A549 (cell line): ENCODE measurements at regions not wholly inside any gene's neighbourhood (a gene's known extent, or its start where the extent isn't known, plus 50 kb on each side); places are given as distances from the start of the nearest gene placed in this dataset.

ENCODE experiments used
- CEBPB ChIP-seq, 2 experiments: fragments of >200 bp in 1 of 2; sonication (Bioruptor Twin) in 1 of 2; formaldehyde crosslinking in 1 of 2; IDR thresholded peaks; 2 replicates each; pipeline ENCODE4 v1.6.1; 2012 to 2016
- JUN ChIP-seq, 2 experiments: fragments of >200 bp; sonication (Bioruptor Twin); formaldehyde crosslinking; IDR thresholded peaks; 2 replicates in 1 of 2; 3 replicates in 1 of 2; pipeline ENCODE4 v1.6.1; 2016 to 2017
- JUNB ChIP-seq: fragments of >200 bp; sonication (Bioruptor Twin); formaldehyde crosslinking; IDR thresholded peaks from 2 replicates; pipeline ENCODE4 v1.6.1; 2016
- MYC ChIP-seq: IDR thresholded peaks from 2 replicates; pipeline ENCODE4 v1.6.1; 2012; ENCODE audit warnings: mild to moderate bottlenecking, inconsistent platforms, low read length, improper control_type of control experiment, borderline replicate concordance
- POLR2A ChIP-seq: IDR thresholded peaks from 2 replicates; pipeline ENCODE4 v1.6.1; 2012; ENCODE audit warnings: mild to moderate bottlenecking, low read length
- RAD21 ChIP-seq, 2 experiments: fragments of >200 bp in 1 of 2; sonication (Bioruptor Twin) in 1 of 2; formaldehyde crosslinking in 1 of 2; IDR thresholded peaks in 1 of 2; conservative IDR thresholded peaks in 1 of 2; 2 replicates in 1 of 2; 3 replicates in 1 of 2; pipeline ENCODE4 v1.6.1; 2012 to 2018; ENCODE audit warnings: inconsistent platforms in 1 of 2
- RCOR1 ChIP-seq: fragments of 150-350 bp; IDR thresholded peaks from 2 replicates; pipeline ENCODE4 v1.6.1; 2014; ENCODE audit warnings: antibody characterized with exemption, low read length, low read depth
- RFX5 ChIP-seq: fragments of 450-650 bp; IDR thresholded peaks from 2 replicates; pipeline ENCODE4 v1.7.1; 2014; ENCODE audit warnings: antibody characterized with exemption, mild to moderate bottlenecking, moderate library complexity
- TF ChIP-seq, protein P1 (sequence below): fragments of >200 bp; sonication (Bioruptor Twin); formaldehyde crosslinking; IDR thresholded peaks from 3 replicates; pipeline ENCODE4 v1.5.1; 2016
- TF ChIP-seq, protein P2 (sequence below): fragments of 250-450 bp; sonication (Bioruptor Pico); IDR thresholded peaks from 2 replicates; pipeline ENCODE4 v1.5.0; 2021; ENCODE audit warnings: mild to moderate bottlenecking, moderate library complexity, borderline replicate concordance
- TF ChIP-seq, protein P3 (sequence below): fragments of 150-350 bp; IDR thresholded peaks from 2 replicates; pipeline ENCODE4 v1.6.1; 2014; ENCODE audit warnings: low read depth, mild to moderate bottlenecking, low read length

DNA sequence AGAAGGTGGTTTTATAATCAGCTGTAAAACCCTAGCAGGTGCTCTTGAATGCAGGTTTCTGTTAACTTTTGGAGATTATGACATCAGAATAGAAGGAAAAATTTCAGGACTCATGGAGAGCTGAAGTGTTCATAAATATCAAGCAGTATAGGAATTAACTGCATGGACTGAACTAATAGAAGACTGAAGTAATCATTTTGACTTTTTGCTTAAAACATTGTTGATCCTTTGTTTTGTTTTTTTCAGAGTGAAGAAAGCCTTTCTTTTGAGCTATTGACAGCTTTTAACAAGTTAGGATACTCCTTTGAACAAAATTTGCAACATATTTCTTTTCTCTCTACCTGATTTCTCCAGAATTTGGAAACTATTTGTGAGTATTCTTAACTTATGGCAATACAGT, 70.6 kb upstream of the DAZL start:
- no peak for TF ChIP-seq POLR2A
- TF ChIP-seq RAD21 (conservative IDR thresholded peaks at IDR 0.05 in 1 of 2, IDR thresholded peaks at IDR 0.05 in 1 of 2), result no peak
- TF ChIP-seq, protein P1, sequence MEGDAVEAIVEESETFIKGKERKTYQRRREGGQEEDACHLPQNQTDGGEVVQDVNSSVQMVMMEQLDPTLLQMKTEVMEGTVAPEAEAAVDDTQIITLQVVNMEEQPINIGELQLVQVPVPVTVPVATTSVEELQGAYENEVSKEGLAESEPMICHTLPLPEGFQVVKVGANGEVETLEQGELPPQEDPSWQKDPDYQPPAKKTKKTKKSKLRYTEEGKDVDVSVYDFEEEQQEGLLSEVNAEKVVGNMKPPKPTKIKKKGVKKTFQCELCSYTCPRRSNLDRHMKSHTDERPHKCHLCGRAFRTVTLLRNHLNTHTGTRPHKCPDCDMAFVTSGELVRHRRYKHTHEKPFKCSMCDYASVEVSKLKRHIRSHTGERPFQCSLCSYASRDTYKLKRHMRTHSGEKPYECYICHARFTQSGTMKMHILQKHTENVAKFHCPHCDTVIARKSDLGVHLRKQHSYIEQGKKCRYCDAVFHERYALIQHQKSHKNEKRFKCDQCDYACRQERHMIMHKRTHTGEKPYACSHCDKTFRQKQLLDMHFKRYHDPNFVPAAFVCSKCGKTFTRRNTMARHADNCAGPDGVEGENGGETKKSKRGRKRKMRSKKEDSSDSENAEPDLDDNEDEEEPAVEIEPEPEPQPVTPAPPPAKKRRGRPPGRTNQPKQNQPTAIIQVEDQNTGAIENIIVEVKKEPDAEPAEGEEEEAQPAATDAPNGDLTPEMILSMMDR, result no peak
- TF ChIP-seq JUN (IDR thresholded peaks at IDR 0.05), result no peak
- no peak for TF ChIP-seq RCOR1
- no peak for TF ChIP-seq MYC
- TF ChIP-seq, protein P2, sequence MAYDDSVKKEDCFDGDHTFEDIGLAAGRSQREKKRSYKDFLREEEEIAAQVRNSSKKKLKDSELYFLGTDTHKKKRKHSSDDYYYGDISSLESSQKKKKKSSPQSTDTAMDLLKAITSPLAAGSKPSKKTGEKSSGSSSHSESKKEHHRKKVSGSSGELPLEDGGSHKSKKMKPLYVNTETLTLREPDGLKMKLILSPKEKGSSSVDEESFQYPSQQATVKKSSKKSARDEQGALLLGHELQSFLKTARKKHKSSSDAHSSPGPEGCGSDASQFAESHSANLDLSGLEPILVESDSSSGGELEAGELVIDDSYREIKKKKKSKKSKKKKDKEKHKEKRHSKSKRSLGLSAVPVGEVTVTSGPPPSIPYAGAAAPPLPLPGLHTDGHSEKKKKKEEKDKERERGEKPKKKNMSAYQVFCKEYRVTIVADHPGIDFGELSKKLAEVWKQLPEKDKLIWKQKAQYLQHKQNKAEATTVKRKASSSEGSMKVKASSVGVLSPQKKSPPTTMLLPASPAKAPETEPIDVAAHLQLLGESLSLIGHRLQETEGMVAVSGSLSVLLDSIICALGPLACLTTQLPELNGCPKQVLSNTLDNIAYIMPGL, result no peak
- no peak for TF ChIP-seq RFX5
- no peak for TF ChIP-seq JUNB
- no peak for TF ChIP-seq CEBPB (IDR thresholded peaks at IDR 0.05)
- TF ChIP-seq, protein P3, sequence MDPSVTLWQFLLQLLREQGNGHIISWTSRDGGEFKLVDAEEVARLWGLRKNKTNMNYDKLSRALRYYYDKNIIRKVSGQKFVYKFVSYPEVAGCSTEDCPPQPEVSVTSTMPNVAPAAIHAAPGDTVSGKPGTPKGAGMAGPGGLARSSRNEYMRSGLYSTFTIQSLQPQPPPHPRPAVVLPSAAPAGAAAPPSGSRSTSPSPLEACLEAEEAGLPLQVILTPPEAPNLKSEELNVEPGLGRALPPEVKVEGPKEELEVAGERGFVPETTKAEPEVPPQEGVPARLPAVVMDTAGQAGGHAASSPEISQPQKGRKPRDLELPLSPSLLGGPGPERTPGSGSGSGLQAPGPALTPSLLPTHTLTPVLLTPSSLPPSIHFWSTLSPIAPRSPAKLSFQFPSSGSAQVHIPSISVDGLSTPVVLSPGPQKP, result no peak
